GM04504 (cell line): ENCODE measurements at regions not wholly inside any gene's neighbourhood (a gene's known extent, or its start where the extent isn't known, plus 50 kb on each side); places are given as distances from the start of the nearest gene placed in this dataset.

Experiments used
- DNase-seq: peaks from one replicate; pipeline ENCODE4 v3.0.0-alpha.2; 2012; ENCODE audit warnings: low read depth

- DNase-seq = no peak
These were observed 290.5 kb upstream of the TAS2R1 start for GRCh38 chr5:9920697-9921096.

- no peak for DNase-seq
These were observed 289.3 kb upstream of the TAS2R1 start for GRCh38 chr5:9919306-9920030.

DNA sequence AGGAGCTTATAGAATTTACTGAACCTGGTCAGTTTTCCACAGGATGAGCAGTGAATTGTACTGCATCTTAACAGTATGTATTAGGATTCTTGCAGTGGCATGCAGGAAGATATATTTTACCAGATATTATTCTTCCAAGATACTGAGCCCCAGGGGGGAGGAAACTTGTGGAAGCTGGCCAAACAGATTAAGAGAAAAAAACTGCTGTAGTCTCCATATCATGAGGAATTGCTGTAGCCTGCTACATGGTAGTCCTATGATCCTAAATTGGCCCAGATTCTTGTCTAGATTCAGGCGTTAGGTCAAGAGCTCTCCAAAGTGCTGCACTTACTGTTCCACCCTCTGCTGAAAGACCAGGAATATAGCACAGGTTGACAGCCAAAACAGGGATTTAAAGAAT, 275.5 kb upstream of the TAS2R1 start:
- no peak for DNase-seq

- DNase-seq = peak; percentile 13
These were observed 273.6 kb upstream of the TAS2R1 start for GRCh38 chr5:9903801-9904200.

- peak; percentile 7 for DNase-seq
These were observed 268.2 kb upstream of the TAS2R1 start for GRCh38 chr5:9898319-9898718.

DNA sequence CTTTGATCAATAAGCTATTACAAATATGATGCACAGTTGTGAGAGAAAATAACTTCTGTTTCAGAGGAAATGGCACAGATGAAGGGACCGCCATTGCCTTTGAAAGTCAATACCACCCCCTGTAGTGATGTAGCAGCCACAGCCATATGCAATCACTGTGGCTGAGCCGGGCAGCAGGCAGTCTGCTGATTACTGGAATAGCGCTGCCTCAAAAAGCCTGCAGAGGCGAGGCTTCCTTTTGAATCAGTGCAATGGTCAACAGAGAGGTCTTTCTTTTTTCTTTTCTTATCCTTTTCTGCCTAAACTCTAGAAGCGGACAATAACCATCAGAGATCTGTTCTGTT, 265.1 kb upstream of the TAS2R1 start:
- no peak for DNase-seq

DNA sequence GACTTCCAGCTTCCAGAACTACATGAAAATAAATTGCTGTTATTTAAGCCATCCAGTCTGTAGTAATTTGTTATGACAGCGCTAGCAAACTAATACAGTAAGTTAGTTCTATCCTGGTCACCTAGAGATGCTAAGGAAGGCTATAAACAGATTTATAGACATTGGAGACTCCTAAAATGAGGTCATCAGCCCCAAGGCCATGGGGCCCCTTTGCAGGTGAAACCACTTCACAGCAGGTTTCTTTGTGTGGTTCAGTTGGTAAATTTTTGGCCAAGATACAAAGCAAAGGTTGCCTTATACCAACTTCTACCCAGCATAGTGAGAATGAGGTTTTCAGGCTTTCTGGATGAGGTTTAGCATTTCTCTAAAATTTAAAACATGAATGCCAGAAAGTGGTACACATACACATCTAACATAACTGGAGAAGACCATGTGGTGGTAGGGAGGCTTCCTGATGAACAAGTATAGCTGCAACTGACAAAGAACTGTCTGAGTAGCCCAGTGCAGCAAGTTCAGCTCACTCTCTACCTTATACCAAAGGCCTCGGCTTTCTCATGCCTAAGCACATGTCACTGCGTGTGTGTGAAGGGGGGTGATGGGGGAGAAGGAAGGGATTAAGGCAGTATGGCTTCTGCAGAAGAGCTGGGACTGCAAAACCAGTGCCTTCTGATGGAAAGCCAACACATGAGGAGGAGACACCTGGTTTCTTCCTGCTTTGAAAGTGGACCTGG, 264.6 kb upstream of the TAS2R1 start:
- no peak for DNase-seq

DNA sequence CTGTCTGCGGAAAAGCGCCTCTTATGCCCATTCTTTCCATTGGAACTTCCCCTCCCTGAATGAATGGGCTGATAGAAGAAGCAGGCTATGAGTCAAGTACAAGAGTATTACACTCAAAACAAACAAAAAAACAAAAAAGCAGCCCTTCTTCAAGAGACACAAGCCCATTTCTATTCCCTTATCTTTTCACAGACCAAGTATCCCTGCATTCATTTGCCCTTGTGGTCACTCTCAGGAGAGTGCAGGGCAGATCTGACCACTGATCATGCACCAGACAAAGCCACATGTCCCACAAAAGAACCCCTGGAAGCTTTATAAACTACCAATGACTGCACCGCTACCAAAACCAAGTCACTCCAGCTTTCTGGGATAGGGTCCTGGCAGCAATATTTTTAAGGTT, 262.5 kb upstream of the TAS2R1 start:
- no peak for DNase-seq

DNA sequence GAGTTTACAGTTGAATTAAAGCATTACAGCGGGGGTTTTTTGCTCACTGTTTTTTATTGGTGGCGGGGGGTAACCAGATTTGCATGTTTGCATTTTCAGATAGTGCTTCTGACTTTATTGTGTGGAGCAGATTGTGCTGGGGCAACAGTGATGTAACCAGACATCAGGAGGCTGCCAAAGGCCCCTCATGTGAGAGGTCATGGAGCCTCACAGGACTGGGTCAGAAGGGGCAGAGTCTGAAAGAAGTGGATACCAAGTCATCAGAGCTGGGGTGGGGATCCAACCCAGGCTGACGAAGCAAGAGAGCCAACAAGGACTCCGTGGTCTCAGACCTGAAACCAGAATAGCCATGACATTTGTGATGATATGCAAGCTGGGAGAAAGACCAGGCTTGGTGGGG, 259.4 kb upstream of the TAS2R1 start:
- no peak for DNase-seq

- peak; percentile 67 for DNase-seq
These were observed 258.4 kb upstream of the TAS2R1 start for GRCh38 chr5:9888501-9888901.

DNA sequence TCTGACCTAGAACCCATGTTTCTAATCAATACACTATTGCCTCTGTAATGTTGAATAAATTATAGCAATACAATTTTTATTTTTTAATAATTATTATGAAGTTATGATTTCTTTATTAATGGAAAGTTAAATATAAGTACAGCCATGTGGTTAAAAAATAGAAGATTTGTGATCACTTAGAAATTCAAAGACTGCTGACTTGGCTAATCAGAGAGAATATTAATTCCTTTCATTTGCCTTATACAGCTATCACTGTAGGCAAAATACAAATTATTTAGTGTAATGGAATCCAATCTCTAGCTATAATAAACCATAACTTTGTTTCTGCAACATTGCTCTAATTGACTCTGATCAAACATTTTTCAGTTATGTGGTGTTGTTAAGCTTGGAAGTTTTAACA, 255.0 kb upstream of the TAS2R1 start:
- no peak for DNase-seq

DNA sequence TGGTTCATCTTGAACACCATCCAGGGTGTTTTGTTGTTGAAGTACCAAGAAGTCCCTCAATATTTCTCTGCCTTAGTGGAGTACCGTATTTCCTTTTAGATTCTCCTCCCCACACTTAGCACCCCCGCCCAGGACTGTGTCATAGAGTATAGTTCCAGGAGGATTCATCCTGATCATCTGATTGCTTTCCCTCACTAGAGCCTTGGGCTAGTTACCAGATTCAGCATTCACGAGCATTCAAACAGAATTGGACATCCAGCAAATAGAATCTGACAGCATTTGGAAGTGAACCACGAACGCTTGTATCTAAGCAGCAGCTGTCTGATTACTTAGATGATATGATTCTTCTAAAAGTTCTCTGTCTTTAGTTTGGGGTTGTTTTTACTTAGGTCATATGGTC, 248.1 kb upstream of the TAS2R1 start:
- DNase-seq = no peak

DNA sequence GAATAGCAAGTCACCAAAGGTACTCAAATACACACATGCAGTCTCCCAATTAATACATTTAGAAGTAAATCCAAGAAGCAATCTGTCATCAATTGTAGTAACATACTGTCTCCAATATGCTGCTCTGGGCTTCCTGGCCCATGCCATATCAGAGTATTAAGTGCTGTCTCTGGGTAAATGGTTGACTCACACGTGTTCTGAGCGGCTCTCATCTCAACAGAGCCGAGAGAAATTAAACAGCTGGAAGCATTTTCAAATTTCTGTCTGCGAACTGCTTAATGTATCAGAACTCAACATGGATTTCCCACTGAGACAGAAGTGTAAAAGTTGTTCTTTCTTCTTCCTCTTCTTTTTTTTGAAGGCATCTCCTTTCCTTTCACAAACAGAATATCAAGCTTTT, 247.3 kb upstream of the TAS2R1 start:
- no peak for DNase-seq

- no peak for DNase-seq
These were observed 246.3 kb upstream of the TAS2R1 start for GRCh38 chr5:9876451-9876850.

DNA sequence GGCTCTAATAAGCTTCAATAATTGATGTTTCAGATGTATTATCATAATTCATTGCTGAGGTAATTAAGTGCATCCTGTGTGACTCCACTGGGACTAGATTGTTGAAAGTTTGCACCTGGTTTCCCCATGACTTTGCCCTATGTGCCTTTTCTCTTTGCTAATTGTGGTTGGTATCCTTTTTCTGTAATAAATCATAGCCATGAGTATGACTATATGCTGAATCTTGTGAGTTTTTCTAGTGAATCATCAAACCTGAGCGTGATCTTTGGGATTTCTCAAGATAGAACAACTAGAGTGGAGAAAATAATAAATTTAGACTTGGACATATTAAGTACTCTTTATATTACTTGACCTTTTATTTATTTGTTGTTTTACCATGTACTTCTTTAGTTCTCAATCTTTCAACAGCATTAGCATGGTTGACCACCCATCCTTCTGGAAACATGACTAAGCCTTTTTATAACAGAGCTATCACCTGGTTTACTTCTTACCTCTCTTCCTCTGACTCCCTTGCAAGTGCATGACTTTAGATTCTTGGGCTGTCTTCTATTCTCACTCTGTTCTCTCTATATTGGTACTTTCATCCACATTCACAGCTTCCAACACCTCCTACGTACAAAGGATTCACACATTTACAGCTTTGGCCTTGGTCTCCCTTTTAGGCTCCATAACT, 239.6 kb upstream of the TAS2R1 start:
- DNase-seq = peak; percentile 85

- no peak for DNase-seq
These were observed 235.4 kb upstream of the TAS2R1 start for GRCh38 chr5:9865574-9865973.

DNA sequence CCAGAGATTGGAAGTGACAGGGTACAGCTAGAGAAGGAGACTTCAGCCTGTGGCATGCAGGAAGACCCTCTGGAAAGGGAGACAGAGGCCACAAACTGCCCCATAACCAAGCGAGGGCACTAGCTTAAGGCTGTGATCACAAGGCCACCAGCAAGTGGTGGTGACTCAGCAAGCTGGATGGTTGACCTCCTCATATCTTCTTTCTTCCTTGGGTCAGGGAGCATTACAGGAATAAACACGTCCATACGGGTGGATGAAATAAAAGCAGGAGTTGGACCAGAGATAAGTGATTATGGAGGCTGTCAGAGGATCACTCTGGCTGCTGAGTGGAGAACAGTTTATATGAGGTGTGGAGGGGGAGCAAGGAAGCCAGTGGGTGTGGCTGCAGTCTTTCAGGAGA, 234.6 kb upstream of the TAS2R1 start:
- DNase-seq = no peak

DNA sequence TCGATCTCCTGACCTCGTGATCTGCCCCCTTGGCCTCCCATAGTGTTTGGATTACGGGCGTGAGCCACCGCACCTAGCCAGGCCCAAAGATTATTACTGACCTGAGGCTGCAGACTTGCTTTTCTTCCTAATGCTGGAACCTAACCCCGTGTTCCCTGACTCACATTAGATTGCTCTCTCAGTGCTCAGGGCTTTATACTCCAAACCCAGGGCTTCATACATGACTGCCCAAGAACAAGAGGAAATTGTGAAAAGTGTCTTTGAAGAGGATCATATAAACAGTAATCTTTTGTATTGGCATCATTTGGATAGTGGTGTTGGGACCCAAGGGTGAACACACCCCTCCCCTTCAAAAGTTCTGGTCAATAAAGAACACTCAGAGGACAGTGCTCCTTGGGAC, 233.3 kb upstream of the TAS2R1 start:
- no peak for DNase-seq

- DNase-seq = peak; percentile 53
These were observed 231.6 kb upstream of the TAS2R1 start for GRCh38 chr5:9861666-9862256.

DNA sequence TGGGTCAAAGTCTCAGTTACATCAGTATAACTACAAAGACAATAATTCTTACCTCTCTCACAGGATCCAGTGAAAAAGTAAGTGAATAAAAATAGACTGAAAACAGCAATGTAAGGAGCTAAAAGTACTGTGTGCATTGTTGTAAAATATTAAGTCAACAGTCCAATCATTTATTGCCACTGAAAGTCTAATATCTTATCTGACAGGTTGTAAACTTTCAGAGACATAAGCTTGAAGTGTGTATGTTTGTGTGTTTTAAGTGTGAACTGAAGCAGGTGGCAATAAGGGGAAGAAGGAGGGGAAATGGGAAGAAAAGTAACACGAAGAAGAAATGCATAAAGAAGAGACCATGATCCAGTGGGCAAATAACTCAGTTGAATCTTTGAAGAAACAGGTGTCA, 229.7 kb upstream of the TAS2R1 start:
- DNase-seq = no peak

- DNase-seq = no peak
These were observed 227.9 kb upstream of the TAS2R1 start for GRCh38 chr5:9858043-9858442.

- no peak for DNase-seq
These were observed 223.2 kb upstream of the TAS2R1 start for GRCh38 chr5:9853309-9853708.

DNA sequence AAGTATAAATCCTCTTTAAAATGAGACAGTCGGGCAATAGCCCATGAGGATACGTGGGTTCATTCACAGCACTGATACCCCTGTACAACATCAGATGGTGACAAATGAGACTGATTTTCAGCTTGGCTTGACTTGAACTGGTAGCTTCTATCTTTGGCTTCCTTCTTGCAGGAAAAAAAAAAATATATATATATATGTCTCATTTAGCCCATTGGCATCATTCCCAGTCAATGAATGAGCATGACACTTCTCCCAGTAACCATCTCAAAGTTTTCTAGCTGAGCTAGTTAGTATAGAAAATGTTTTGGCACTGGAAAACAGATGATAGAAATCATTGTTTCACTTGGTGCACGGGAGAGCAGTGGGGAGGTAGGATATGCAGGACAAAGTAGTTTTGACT, 222.5 kb upstream of the TAS2R1 start:
- no peak for DNase-seq
